ENCODE measurements at regions not wholly inside any gene's neighbourhood (a gene's known extent, or its start where the extent isn't known, plus 50 kb on each side); places are given as distances from the start of the nearest gene placed in this dataset.

- TF ChIP-seq CTCF (IDR thresholded peaks at IDR 0.05; ENCODE audit: extremely low read depth in 1 of 2, insufficient read depth in 1 of 2, low read depth in 1 of 2, low read length in 2 of 2) = no peak
- no peak for TF ChIP-seq EZH2 (IDR thresholded peaks at IDR 0.05; ENCODE audit: borderline replicate concordance, low read depth, low read length, severe bottlenecking)
- TF ChIP-seq, protein P1, sequence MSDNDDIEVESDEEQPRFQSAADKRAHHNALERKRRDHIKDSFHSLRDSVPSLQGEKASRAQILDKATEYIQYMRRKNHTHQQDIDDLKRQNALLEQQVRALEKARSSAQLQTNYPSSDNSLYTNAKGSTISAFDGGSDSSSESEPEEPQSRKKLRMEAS (IDR thresholded peaks at IDR 0.05; ENCODE audit: insufficient read depth, insufficient read length) = no peak
- TF ChIP-seq POLR2A (IDR thresholded peaks at IDR 0.05; ENCODE audit: low read depth, low read length) = no peak
- TF ChIP-seq POLR2AphosphoS5 (IDR thresholded peaks at IDR 0.05; ENCODE audit: insufficient read depth, low read depth, low read length) = no peak
- no peak for TF ChIP-seq FOS (IDR thresholded peaks at IDR 0.05; ENCODE audit: borderline replicate concordance, insufficient read depth, low read length)
- TF ChIP-seq MYC (IDR thresholded peaks at IDR 0.05; ENCODE audit: low read depth, low read length) = no peak
- no peak for TF ChIP-seq GATA2 (IDR thresholded peaks at IDR 0.05; ENCODE audit: insufficient read depth, insufficient read length, low read depth, low read length)
Measured at GRCh38 chr9:92236465-92236864, 57.0 kb downstream of the IARS1 start.

Measured in endothelial cell of umbilical vein (primary cell).